GM18511 (cell line): ENCODE measurements at regions not wholly inside any gene's neighbourhood (a gene's known extent, or its start where the extent isn't known, plus 50 kb on each side); places are given as distances from the start of the nearest gene placed in this dataset.
"Not testable (repeated sequence)": the region's sequence is repeated elsewhere in the genome, so short reads cannot be mapped to it uniquely, and the experiment has no call there.

Experiments used
- ATAC-seq: cut with Tn5 transposase; IDR thresholded peaks from one replicate; pipeline ENCODE4 v1.9.1; 2021; ENCODE audit warnings: mild to moderate bottlenecking, moderate library complexity; ENCODE audit not compliant: unreplicated experiment

- ATAC-seq, result no peak
Observed at GRCh38 chr10:29730969-29731368, 96.2 kb upstream of the SVIL start.

- ATAC-seq, result no peak
Observed at GRCh38 chr10:29730458-29730857, 95.7 kb upstream of the SVIL start.

GRCh38 chr10:29728541-29729049, 93.8 kb upstream of the SVIL start:
- ATAC-seq, result no peak

GRCh38 chr10:29725927-29726326, 91.2 kb upstream of the SVIL start:
- ATAC-seq, result not testable (repeated sequence)

- ATAC-seq, result no peak
Observed at GRCh38 chr10:29725133-29725720, 90.5 kb upstream of the SVIL start.

- ATAC-seq, result no peak
Observed at GRCh38 chr10:29723726-29724125, 89.0 kb upstream of the SVIL start.

GRCh38 chr10:29722777-29723176, 88.0 kb upstream of the SVIL start:
- ATAC-seq, result no peak

GRCh38 chr10:29720149-29720548, 85.4 kb upstream of the SVIL start:
- no peak for ATAC-seq

- no peak for ATAC-seq
Observed at GRCh38 chr10:29719281-29719675, 84.5 kb upstream of the SVIL start.

GRCh38 chr10:29715296-29715695, 80.5 kb upstream of the SVIL start:
- ATAC-seq, result no peak

GRCh38 chr10:29714096-29714874, 79.5 kb upstream of the SVIL start:
- no peak for ATAC-seq

- no peak for ATAC-seq
Observed at GRCh38 chr10:29713450-29713849, 78.7 kb upstream of the SVIL start.

- ATAC-seq, result no peak
Observed at GRCh38 chr10:29712108-29712507, 77.3 kb upstream of the SVIL start.

GRCh38 chr10:29710128-29710527, 75.4 kb upstream of the SVIL start:
- ATAC-seq, result no peak

GRCh38 chr10:29709484-29710002, 74.8 kb upstream of the SVIL start:
- ATAC-seq, result no peak

GRCh38 chr10:29703271-29703670, 68.5 kb upstream of the SVIL start:
- no peak for ATAC-seq

- ATAC-seq, result no peak
Observed at GRCh38 chr10:29702273-29703164, 67.7 kb upstream of the SVIL start.

GRCh38 chr10:29701306-29701705, 66.5 kb upstream of the SVIL start:
- ATAC-seq, result no peak

- ATAC-seq, result no peak
Observed at GRCh38 chr10:29699621-29700020, 64.8 kb upstream of the SVIL start.

GRCh38 chr10:29698773-29699490, 64.2 kb upstream of the SVIL start:
- ATAC-seq, result no peak

- ATAC-seq, result not testable (repeated sequence)
Observed at GRCh38 chr10:29696581-29696980, 61.8 kb upstream of the SVIL start.
